Fibroblast of lung (primary cell): ENCODE measurements at regions not wholly inside any gene's neighbourhood (a gene's known extent, or its start where the extent isn't known, plus 50 kb on each side); places are given as distances from the start of the nearest gene placed in this dataset.

Source experiments
- DNase-seq, 2 donors: peaks; one replicate each; pipeline versions ENCODE4 v3.0.0 to v3.0.0-alpha.2; 2010; ENCODE audit warnings: low read depth in 2 of 2
- H2AFZ ChIP-seq: 2 replicates; pipeline ENCODE4 v1.5.1; 2012; ENCODE audit warnings: low read length, control low read depth, inconsistent platforms
- H3K27ac ChIP-seq: 2 replicates; pipeline ENCODE4 v1.5.1; 2011; ENCODE audit warnings: low read length, control low read depth; ENCODE audit not compliant: insufficient read depth
- H3K27me3 ChIP-seq: 2 replicates; pipeline ENCODE4 v1.5.1; 2011; ENCODE audit warnings: mild to moderate bottlenecking, low read length; ENCODE audit not compliant: control insufficient read depth, insufficient read depth
- H3K36me3 ChIP-seq: 2 replicates; pipeline ENCODE4 v1.5.1; 2011; ENCODE audit warnings: low read length; ENCODE audit not compliant: control insufficient read depth, insufficient read depth
- H3K4me1 ChIP-seq: 2 replicates; pipeline ENCODE4 v1.5.1; 2011; ENCODE audit warnings: low read length; ENCODE audit not compliant: control insufficient read depth, insufficient read depth; ENCODE audit errors: extremely low read depth
- H3K4me2 ChIP-seq: 2 replicates; pipeline ENCODE4 v1.5.1; 2011; ENCODE audit warnings: low read length, control low read depth; ENCODE audit not compliant: insufficient read depth; ENCODE audit errors: extremely low read depth
- H3K4me3 ChIP-seq, 4 experiments: fragments of 200-600 bp in 1 of 4; sonication (generic) in 1 of 4; replicated peaks in 1 of 4; 2 replicates each; pipeline ENCODE4 v1.5.1; 2011 to 2016; ENCODE audit warnings: low read length in 4 of 4, low read depth in 3 of 4, mild to moderate bottlenecking in 3 of 4, control low read depth in 2 of 4, inconsistent platforms in 1 of 4, mixed read lengths in 1 of 4; ENCODE audit not compliant: insufficient read depth in 1 of 4; ENCODE audit errors: control extremely low read depth in 1 of 4
- H3K79me2 ChIP-seq: 2 replicates; pipeline ENCODE4 v1.5.1; 2012; ENCODE audit warnings: mild to moderate bottlenecking, low read length, inconsistent platforms; ENCODE audit not compliant: control insufficient read depth, insufficient read depth
- H3K9ac ChIP-seq: 2 replicates; pipeline ENCODE4 v1.5.1; 2011; ENCODE audit warnings: mild to moderate bottlenecking, low read length, control low read depth; ENCODE audit not compliant: insufficient read depth
- H3K9me3 ChIP-seq: 2 replicates; pipeline ENCODE4 v1.5.1; 2012; ENCODE audit warnings: low read depth, low read length; ENCODE audit not compliant: control insufficient read depth, insufficient read depth
- H4K20me1 ChIP-seq: 2 replicates; pipeline ENCODE4 v1.5.1; 2011; ENCODE audit warnings: low read length; ENCODE audit not compliant: control insufficient read depth, insufficient read depth; ENCODE audit errors: extremely low read depth
- EZH2 ChIP-seq: IDR thresholded peaks from 2 replicates; pipeline ENCODE4 v1.5.1; 2012; ENCODE audit warnings: low read length, control low read depth, mild to moderate bottlenecking; ENCODE audit errors: missing control alignments
- TF ChIP-seq, protein P1 (sequence below), 2 donors: IDR thresholded peaks in 1 of 2; conservative IDR thresholded peaks in 1 of 2; 1 replicate in 1 of 2; 2 replicates in 1 of 2; pipeline ENCODE4 v1.5.1; 2011 to 2012; ENCODE audit warnings: low read length in 2 of 2, control low read depth in 1 of 2, inconsistent platforms in 1 of 2, low read depth in 1 of 2, mild to moderate bottlenecking in 1 of 2

DNA sequence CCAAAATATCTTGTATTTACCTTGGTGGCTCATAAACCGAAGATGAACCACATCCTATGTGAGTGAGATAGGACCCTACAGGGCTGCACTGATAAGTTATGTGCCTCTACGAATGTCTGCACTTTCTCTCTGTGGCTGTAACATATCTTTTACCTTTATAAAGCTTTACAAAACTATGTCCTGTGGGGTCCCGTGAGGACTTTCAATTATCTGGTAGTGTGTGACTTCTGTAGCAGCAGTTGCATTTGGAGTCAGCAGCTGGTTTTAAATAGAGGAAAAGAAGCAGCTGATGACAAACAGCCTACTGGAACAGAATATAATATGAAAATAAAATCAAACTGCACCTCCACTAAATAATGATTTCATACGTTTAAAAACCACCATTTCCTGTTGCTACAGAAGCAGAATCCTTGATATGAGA lies 222.4 kb upstream of the GNAI1 start:
- TF ChIP-seq, protein P1, sequence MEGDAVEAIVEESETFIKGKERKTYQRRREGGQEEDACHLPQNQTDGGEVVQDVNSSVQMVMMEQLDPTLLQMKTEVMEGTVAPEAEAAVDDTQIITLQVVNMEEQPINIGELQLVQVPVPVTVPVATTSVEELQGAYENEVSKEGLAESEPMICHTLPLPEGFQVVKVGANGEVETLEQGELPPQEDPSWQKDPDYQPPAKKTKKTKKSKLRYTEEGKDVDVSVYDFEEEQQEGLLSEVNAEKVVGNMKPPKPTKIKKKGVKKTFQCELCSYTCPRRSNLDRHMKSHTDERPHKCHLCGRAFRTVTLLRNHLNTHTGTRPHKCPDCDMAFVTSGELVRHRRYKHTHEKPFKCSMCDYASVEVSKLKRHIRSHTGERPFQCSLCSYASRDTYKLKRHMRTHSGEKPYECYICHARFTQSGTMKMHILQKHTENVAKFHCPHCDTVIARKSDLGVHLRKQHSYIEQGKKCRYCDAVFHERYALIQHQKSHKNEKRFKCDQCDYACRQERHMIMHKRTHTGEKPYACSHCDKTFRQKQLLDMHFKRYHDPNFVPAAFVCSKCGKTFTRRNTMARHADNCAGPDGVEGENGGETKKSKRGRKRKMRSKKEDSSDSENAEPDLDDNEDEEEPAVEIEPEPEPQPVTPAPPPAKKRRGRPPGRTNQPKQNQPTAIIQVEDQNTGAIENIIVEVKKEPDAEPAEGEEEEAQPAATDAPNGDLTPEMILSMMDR (conservative IDR thresholded peaks at IDR 0.05 in 1 of 2, IDR thresholded peaks at IDR 0.05 in 1 of 2; ENCODE audit: low read depth in 1 of 2, low read length in 2 of 2) = no peak
- H3K36me3 ChIP-seq = no peaks in the 10 kb centered on the region
- no peak overlapping the region for H3K9ac ChIP-seq
- no peaks in the 10 kb centered on the region for H3K4me1 ChIP-seq
- no peak overlapping the region for H3K4me2 ChIP-seq
- no peak overlapping the region for H2AFZ ChIP-seq
- no peaks in the 10 kb centered on the region for H4K20me1 ChIP-seq
- H3K27ac ChIP-seq = no peak overlapping the region
- no peaks in the 10 kb centered on the region for H3K9me3 ChIP-seq
- no peak overlapping the region for H3K4me3 ChIP-seq
- no peaks in the 10 kb centered on the region for H3K79me2 ChIP-seq
- DNase-seq = no peak
- H3K27me3 ChIP-seq = no peaks in the 10 kb centered on the region

- Histone ChIP-seq H3K4me1 (no peaks in the 10 kb centered on the region), H3K27me3 (no peaks in the 10 kb centered on the region), H3K9me3 (no peaks in the 10 kb centered on the region), H3K4me3 (no peak overlapping the region), H4K20me1 (no peaks in the 10 kb centered on the region), H3K9ac (no peak overlapping the region), H3K4me2 (no peak overlapping the region), H3K79me2 (no peaks in the 10 kb centered on the region), H2AFZ (no peak overlapping the region), H3K36me3 (no peaks in the 10 kb centered on the region), H3K27ac (no peak overlapping the region)
- TF ChIP-seq EZH2 = no peak
- TF ChIP-seq, protein P1 (conservative IDR thresholded peaks at IDR 0.05 in 1 of 2, IDR thresholded peaks at IDR 0.05 in 1 of 2; ENCODE audit: low read depth in 1 of 2, low read length in 2 of 2) = no peak
- no peak for DNase-seq
Observed at GRCh38 chr7:79911420-79911819, 223.2 kb upstream of the GNAI1 start.

GRCh38 chr7:79909176-79909575 lies 225.5 kb upstream of the GNAI1 start:
- Histone ChIP-seq H3K27ac (no peak overlapping the region), H3K79me2 (no peaks in the 10 kb centered on the region)

More at GRCh38 chr7:79909176-79909575, 225.5 kb upstream of the GNAI1 start:
- H2AFZ ChIP-seq = no peak overlapping the region
- DNase-seq = no peak
- no peaks in the 10 kb centered on the region for H3K27me3 ChIP-seq
- no peaks in the 10 kb centered on the region for H3K36me3 ChIP-seq
- H3K9ac ChIP-seq = no peak overlapping the region
- no peak overlapping the region for H3K4me2 ChIP-seq
- no peaks in the 10 kb centered on the region for H4K20me1 ChIP-seq
- H3K4me1 ChIP-seq = no peaks in the 10 kb centered on the region
- H3K4me3 ChIP-seq = no peak overlapping the region
- no peaks in the 10 kb centered on the region for H3K9me3 ChIP-seq
- TF ChIP-seq EZH2 = no peak
- TF ChIP-seq, protein P1 (conservative IDR thresholded peaks at IDR 0.05 in 1 of 2, IDR thresholded peaks at IDR 0.05 in 1 of 2; ENCODE audit: low read depth in 1 of 2, low read length in 2 of 2) = no peak
